Right lobe of liver (tissue), 6 donors: ENCODE measurements at regions not wholly inside any gene's neighbourhood (a gene's known extent, or its start where the extent isn't known, plus 50 kb on each side); places are given as distances from the start of the nearest gene placed in this dataset.

ENCODE experiments used
- ATAC-seq, 4 donors: fragments of 200-7000 bp; cut with Tn5 transposase; one replicate each; pipeline ENCODE4 v1.9.1; 2020; ENCODE audit warnings: mild to moderate bottlenecking in 4 of 4, moderate library complexity in 4 of 4
- DNase-seq, 3 donors: peaks; one replicate each; pipeline ENCODE4 v3.0.0-alpha.2; 2020
- H3K27ac ChIP-seq, 3 donors: fragments of 200-600 bp; one replicate each; pipeline ENCODE4 v1.8.0; 2022
- H3K27me3 ChIP-seq, 2 donors: fragments of 200-600 bp; one replicate each; pipeline ENCODE4 v1.8.0; 2022
- H3K36me3 ChIP-seq, 4 donors: fragments of 200-600 bp; sonication (generic) in 1 of 4; one replicate each; pipeline versions ENCODE4 v1.5.1 to v1.8.0; 2017 to 2022; ENCODE audit warnings: control low read depth in 1 of 4
- H3K4me1 ChIP-seq, 4 donors: fragments of 200-600 bp; sonication (generic) in 1 of 4; one replicate each; pipeline versions ENCODE4 v1.5.1 to v1.8.0; 2017 to 2022; ENCODE audit warnings: control low read depth in 1 of 4
- H3K4me3 ChIP-seq, 3 donors: fragments of 200-600 bp; one replicate each; pipeline ENCODE4 v1.8.0; 2022
- H3K9me3 ChIP-seq, 4 donors: fragments of 200-600 bp; sonication (generic) in 1 of 4; one replicate each; pipeline versions ENCODE4 v1.5.1 to v1.8.0; 2017 to 2022; ENCODE audit warnings: control low read depth in 1 of 4
- POLR2A ChIP-seq: fragments of 450-650 bp; IDR thresholded peaks from one replicate; pipeline ENCODE4 v1.6.1; 2017; ENCODE audit warnings: antibody characterized with exemption, mild to moderate bottlenecking
- WGBS: methylation state at CpG from one replicate; pipeline ENCODE4 v1.1.6; 2018; ENCODE audit warnings: low coverage, low lambda C conversion rate; ENCODE audit not compliant: insufficient coverage; ENCODE audit errors: missing lambda C conversion rate; 5-methylcytosine and 5-hydroxymethylcytosine counted together
- intact Hi-C, 2 donors: fragments of 100-400 bp; cut with DNase I; formaldehyde crosslinking; loops; one replicate each; pipeline versions ENCODE4 v1.11.2 to v1.14.1; 2022
- TF ChIP-seq, protein P1 (sequence below), 4 donors: fragments of 200-600 bp in 3 of 4; fragments of 450-650 bp in 1 of 4; IDR thresholded peaks; one replicate each; pipeline versions ENCODE4 v1.5.1 to v1.8.0; 2016 to 2022; ENCODE audit warnings: antibody characterized with exemption in 4 of 4, mild to moderate bottlenecking in 2 of 4
- donor health status: DM: no; HTN: yes; CAD: no.
- donor health status: DM: no; HTN: no; CAD: no.
- donor health status: DM: no; HTN: no; CAD: no.
- donor health status: DM: no; HTN: yes; CAD: no.
- donor health status: DM: no; HTN: yes; CAD: no.

DNA sequence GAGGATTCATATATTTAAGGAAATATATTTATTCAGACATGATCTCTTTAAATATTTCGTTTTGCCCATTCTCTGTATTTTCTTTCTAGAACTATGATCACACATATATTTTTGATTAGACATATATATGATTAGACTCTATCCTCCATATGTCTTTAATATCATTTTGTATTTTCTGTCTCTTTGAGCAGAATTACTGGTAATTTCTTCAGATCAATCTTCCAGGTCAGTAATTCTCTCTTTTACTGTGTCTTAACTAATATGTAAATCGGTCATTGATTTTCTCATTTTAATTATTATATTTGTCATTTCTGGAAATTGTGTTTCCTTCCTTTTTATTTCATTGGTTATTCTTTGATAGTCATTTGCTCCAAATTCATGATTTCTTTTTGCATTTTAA, 586.2 kb downstream of the NR2F2 start:
- Histone ChIP-seq H3K9me3 (peaks cover 0 to 5% (median 1%) of the 10 kb centered on the region in 4 donors), H3K4me1 (no peaks in the 10 kb centered on the region), H3K27ac (no peak overlapping the region), H3K36me3 (no peaks in the 10 kb centered on the region), H3K27me3 (no peaks in the 10 kb centered on the region), H3K4me3 (no peak overlapping the region)
- TF ChIP-seq POLR2A = no peak
- TF ChIP-seq, protein P1, sequence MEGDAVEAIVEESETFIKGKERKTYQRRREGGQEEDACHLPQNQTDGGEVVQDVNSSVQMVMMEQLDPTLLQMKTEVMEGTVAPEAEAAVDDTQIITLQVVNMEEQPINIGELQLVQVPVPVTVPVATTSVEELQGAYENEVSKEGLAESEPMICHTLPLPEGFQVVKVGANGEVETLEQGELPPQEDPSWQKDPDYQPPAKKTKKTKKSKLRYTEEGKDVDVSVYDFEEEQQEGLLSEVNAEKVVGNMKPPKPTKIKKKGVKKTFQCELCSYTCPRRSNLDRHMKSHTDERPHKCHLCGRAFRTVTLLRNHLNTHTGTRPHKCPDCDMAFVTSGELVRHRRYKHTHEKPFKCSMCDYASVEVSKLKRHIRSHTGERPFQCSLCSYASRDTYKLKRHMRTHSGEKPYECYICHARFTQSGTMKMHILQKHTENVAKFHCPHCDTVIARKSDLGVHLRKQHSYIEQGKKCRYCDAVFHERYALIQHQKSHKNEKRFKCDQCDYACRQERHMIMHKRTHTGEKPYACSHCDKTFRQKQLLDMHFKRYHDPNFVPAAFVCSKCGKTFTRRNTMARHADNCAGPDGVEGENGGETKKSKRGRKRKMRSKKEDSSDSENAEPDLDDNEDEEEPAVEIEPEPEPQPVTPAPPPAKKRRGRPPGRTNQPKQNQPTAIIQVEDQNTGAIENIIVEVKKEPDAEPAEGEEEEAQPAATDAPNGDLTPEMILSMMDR (IDR thresholded peaks at IDR 0.05) = no peak
- DNase-seq (no peak), ATAC-seq (no peak)
- intact Hi-C loops = no loop called here
- WGBS = 52% methylated on average over 2 of the region's 2 CpGs

DNA sequence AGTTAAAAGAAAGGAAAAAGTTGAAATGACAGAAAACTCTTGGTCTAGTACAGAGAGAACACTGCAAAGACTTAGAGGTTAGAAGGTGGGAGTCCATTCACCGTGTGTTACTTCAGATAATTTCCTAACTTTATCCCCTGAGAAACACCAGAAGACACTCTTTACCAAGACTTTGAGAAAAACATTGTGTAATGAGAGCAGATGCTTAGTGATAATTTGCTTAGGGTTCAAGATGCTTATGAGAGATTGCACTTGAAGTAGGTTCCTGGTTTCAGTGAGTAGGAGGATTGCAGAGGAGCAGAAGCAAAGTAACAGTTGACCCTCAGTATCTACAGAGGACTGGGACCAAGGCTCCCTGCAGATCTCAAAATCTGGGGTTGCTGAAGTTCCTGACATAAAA, 594.1 kb downstream of the NR2F2 start:
- H3K36me3 ChIP-seq = no peaks in the 10 kb centered on the region
- intact Hi-C loops = loop anchor here in 1 of 2 donors (10.0 kb wide), 1 partner anchor 60 kb away; no protein-coding TSS in a partner anchor
- 10% methylated on average over 1 of the region's 1 CpG for WGBS

DNA sequence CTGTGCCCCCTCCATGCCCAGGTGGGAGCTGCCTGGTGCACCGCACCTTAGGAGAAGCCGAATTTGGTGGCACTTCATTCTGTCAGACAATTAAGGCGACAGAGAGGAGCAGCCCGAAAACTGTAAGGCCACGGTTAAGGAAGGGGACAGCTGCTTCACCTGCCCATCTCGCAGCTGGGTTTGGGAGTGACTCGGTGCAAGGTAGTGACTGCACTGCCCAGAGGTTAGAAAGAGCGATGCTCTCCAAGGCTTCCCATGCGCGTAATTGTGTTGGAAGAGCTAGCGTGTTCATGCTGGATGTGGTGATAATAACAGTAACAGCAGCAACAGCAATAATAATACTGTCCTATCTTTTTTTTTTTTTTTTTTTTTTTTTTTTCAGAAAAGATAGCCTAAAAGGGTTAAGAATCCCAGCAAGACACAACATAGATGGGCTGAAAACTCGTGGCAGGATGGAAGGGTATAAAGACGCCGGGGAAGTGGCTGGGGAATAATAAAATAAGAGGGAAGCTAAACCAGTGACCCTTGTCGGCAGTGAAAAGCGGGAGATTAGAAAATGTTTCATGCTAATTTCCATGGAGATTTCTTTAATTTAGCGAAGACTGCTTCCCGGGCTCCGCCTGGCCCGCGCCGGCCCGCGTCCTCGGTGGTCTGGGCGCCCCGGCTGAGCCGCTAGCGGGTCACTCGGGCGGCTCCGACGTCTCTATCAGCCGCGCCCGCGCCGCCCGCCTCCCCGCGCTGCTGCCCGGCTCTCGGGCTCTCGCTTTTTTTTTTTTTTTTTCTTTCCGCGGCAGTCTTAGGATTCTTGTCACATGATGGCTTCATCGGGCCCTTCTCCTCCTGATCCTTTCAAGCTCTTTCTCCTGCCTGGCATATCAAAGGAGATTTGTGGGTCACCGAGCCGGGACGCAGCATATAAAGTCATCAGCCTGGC, 617.1 kb downstream of the NR2F2 start:
- Histone ChIP-seq H3K4me1 (no peaks in the 10 kb centered on the region), H3K27ac (no peak overlapping the region), H3K9me3 (no peaks in the 10 kb centered on the region), H3K27me3 (no peaks in the 10 kb centered on the region), H3K4me3 (no peak overlapping the region), H3K36me3 (no peaks in the 10 kb centered on the region)
- no peak for DNase-seq
- intact Hi-C loops = no loop called here
- 25% methylated on average over 32 of the region's 50 CpGs for WGBS
- TF ChIP-seq, protein P1 (IDR thresholded peaks at IDR 0.05) = no peak
- no peak for TF ChIP-seq POLR2A
- ATAC-seq = no peak

More for the DNA sequence above, 594.1 kb downstream of the NR2F2 start:
- Histone ChIP-seq H3K9me3 (no peaks in the 10 kb centered on the region), H3K27me3 (no peaks in the 10 kb centered on the region), H3K4me3 (no peak overlapping the region), H3K27ac (no peak overlapping the region), H3K4me1 (no peaks in the 10 kb centered on the region)
- no peak for DNase-seq
- ATAC-seq = no peak
- TF ChIP-seq POLR2A = no peak

DNA sequence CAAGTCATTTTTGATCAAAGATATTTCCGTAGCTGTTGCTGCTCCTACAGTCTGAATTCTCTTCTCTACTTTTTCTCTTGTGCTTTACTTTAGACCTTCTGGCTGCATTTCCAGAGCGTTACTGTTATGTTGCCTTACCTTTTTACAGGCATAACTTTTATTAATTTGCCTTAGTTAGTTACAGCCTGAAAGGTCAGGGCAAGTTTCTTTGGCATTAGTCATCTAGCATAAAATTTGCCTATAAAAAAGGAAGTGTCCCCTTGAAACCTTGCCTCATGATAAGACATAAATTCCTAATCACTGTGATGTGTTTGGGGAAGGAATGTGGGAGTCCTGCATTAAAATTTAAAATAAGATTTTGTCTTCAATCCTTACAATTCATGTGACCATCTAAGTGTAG, 618.5 kb downstream of the NR2F2 start:
- Histone ChIP-seq H3K27ac (no peak overlapping the region), H3K27me3 (no peaks in the 10 kb centered on the region), H3K4me3 (no peak overlapping the region), H3K4me1 (no peaks in the 10 kb centered on the region), H3K9me3 (no peaks in the 10 kb centered on the region), H3K36me3 (no peaks in the 10 kb centered on the region)
- ATAC-seq (no peak), DNase-seq (no peak)
- intact Hi-C loops = no loop called here
- WGBS = 64% methylated on average over 2 of the region's 2 CpGs
- no peak for TF ChIP-seq POLR2A
- TF ChIP-seq, protein P1 (IDR thresholded peaks at IDR 0.05) = no peak

DNA sequence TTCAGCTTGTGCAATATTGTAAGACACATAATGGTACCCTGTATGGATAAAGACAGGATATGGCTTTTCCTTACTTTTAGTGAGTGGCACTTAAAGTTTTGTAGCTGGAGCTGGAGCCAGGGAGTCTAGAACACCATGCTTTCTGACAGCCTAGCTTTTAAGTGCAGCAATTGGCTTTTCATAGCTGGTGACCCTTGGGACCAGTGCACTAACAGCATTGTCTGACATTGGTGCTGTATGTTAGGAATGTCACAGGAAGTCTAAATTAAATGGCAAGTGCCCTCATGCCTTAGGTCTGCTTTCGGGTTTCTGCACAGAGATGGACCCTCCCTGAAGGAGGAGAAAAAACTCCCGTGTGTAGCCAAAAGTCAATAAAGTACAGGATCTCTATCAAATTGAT, 628.2 kb downstream of the NR2F2 start:
- Histone ChIP-seq H3K27ac (no peak overlapping the region), H3K36me3 (no peaks in the 10 kb centered on the region), H3K4me3 (no peak overlapping the region), H3K4me1 (no peaks in the 10 kb centered on the region), H3K9me3 (no peaks in the 10 kb centered on the region), H3K27me3 (no peaks in the 10 kb centered on the region)
- intact Hi-C loops = no loop called here
- no peak for TF ChIP-seq POLR2A
- TF ChIP-seq, protein P1 (IDR thresholded peaks at IDR 0.05) = no peak
- ATAC-seq (no peak), DNase-seq (no peak)
- 27% methylated on average over 2 of the region's 2 CpGs for WGBS
